Naive thymus-derived CD8-positive, alpha-beta T cell (primary cell): ENCODE measurements at regions not wholly inside any gene's neighbourhood (a gene's known extent, or its start where the extent isn't known, plus 50 kb on each side); places are given as distances from the start of the nearest gene placed in this dataset.

ENCODE experiments used
- ATAC-seq, 2 donors: fragments of 150-1000 bp; cut with Tn5 transposase in 1 of 2; sonication (Bioruptor Pico), chemical (Tn5 transposase) in 1 of 2; 1 replicate in 1 of 2; 2 replicates in 1 of 2; pipeline ENCODE4 v1.10.0; 2021; ENCODE audit warnings: mild to moderate bottlenecking in 2 of 2, moderate library complexity in 2 of 2
- POLR2A ChIA-PET: fragments of 350-600 bp; sonication (Branson Sonifier 250); formaldehyde crosslinking; loops from one replicate; lab custom pipeline; 2021; ENCODE audit warnings: antibody characterized with exemption; lab: Charles Lee
- DNase-seq, 10 donors: peaks; one replicate each; pipeline versions ENCODE4 v3.0.0 to v3.0.0-alpha.2; 2020 to 2022
- H3K27ac Mint-ChIP-seq, 10 donors: one replicate each; pipeline ENCODE4 v1.8.0; 2020 to 2022; ENCODE audit warnings: mild to moderate bottlenecking in 10 of 10, mixed read lengths in 10 of 10, moderate library complexity in 4 of 10, inconsistent platforms in 1 of 10
- H3K27me3 Mint-ChIP-seq, 5 donors: one replicate each; pipeline ENCODE4 v1.8.0; 2021 to 2022; ENCODE audit warnings: mixed read lengths in 5 of 5
- H3K36me3 Mint-ChIP-seq, 3 donors: one replicate each; pipeline ENCODE4 v1.8.0; 2020 to 2022; ENCODE audit warnings: mixed read lengths in 3 of 3, mild to moderate bottlenecking in 2 of 3, inconsistent platforms in 1 of 3
- H3K4me1 Mint-ChIP-seq, 4 donors: one replicate each; pipeline ENCODE4 v1.8.0; 2021 to 2022; ENCODE audit warnings: mixed read lengths in 4 of 4
- H3K4me3 Mint-ChIP-seq, 10 donors: one replicate each; pipeline ENCODE4 v1.8.0; 2020 to 2022; ENCODE audit warnings: mild to moderate bottlenecking in 10 of 10, mixed read lengths in 10 of 10, moderate library complexity in 6 of 10, inconsistent platforms in 1 of 10
- H3K9me3 Mint-ChIP-seq, 9 donors: one replicate each; pipeline ENCODE4 v1.8.0; 2020 to 2022; ENCODE audit warnings: mixed read lengths in 9 of 9, mild to moderate bottlenecking in 3 of 9, inconsistent platforms in 1 of 9, moderate library complexity in 1 of 9

DNA sequence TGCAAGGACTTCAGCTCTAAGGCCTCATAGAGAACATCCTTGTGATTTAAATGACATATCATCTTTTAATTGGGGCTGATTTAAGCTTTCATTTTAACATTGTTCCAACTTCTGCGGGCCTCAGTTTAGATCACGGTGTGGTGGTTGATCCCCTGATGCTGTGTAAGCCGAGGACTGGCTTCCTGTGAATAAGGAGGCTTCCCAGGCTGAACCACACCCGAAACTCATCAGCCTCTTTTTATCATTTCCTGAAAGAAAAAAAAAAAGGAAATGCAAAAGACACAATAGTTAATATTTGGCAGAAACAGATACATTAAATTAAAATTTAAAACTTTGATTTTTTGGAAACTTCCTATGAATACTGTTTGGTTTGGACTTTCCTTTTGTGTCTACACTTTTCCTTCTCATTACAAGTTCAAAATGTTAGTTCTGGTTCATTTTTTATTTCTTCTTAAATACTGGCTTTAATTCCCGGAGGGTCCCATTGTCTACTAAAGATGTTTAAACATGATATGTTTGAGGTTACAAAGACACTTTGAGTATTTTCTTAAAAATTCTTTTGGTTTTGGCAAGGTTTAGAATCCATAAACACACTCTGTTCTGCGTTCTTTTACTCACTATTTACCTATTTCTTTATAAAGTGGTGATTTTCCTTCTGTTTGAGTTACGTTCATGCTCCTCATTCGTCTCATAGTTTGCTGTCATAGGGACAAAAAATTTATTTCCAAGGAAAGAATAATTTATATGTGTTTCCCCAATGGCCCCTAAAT, 230.0 kb upstream of the SULF2 start:
- Mint-ChIP-seq H3K36me3 (peaks cover 0 to 3% (median 2%) of the 10 kb centered on the region in 3 donors), H3K4me3 (no peak overlapping the region), H3K4me1 (no peaks in the 10 kb centered on the region), H3K9me3 (peaks cover 0 to 23% (median 15%) of the 10 kb centered on the region in 9 donors), H3K27me3 (peaks cover 19 to 35% (median 22%) of the 10 kb centered on the region in 5 donors), H3K27ac (no peak overlapping the region)
- POLR2A ChIA-PET = no interaction called here
- ATAC-seq = no peak
- no peak for DNase-seq

DNA sequence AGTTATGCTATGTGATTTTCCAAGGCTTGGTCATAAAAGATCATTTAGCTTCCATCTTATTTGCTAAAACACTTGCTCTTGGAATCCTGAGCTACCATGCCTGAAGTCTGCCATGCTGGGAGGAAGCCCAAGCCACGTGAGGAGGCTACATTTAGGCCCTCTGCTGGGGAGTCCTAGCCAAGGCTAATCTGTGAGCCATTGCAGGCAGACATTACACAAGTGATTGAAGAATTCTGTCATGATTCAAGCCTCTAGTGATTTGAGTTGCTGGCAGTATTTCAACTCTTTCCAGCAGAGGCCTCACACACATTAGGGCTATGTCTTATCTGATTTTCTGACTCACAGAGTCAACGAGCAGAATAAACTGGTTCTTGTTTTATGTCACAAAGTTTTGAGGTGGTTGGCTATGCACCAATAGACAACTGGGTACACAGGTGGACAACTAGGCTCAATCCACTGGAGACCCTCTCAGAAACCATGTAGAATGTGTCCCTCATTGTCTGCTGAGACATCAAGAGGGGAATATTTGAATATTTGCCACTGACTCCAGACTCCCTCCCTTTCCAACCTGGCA, 227.2 kb upstream of the SULF2 start:
- no peak for ATAC-seq
- POLR2A ChIA-PET = no interaction called here
- peaks cover 0 to 15% (median 12%) of the 10 kb centered on the region in 5 donors for H3K27me3 Mint-ChIP-seq
- H3K27ac Mint-ChIP-seq = no peak overlapping the region
- H3K36me3 Mint-ChIP-seq = peaks cover 0 to 13% (median 2%) of the 10 kb centered on the region in 3 donors
- no peak for DNase-seq
- peaks cover 0 to under 1% (median 0%) of the 10 kb centered on the region in 4 donors for H3K4me1 Mint-ChIP-seq
- H3K4me3 Mint-ChIP-seq = no peak overlapping the region
- peaks cover 6 to 19% (median 15%) of the 10 kb centered on the region in 9 donors for H3K9me3 Mint-ChIP-seq

DNA sequence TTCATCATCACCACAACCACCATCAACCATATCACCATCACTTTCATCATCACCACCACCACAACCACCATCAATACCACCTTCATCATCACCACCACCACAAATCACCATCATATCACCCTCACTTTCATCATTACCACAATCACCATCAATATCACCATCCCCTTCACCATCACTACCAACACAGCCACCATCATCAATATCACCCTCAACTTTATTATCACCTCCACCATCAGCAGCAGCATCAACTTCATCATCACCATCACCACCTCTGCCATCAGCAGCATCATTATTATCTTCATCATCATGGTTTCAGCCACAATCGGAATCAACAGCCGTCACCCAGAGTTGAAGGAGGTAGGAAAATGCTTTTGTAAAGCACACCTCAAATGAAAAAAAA, 225.7 kb upstream of the SULF2 start:
- no peak overlapping the region for H3K4me3 Mint-ChIP-seq
- POLR2A ChIA-PET = no interaction called here
- H3K9me3 Mint-ChIP-seq = peaks cover 6 to 16% (median 12%) of the 10 kb centered on the region in 9 donors
- no peak for DNase-seq
- H3K4me1 Mint-ChIP-seq = peaks cover 0 to 14% (median 0%) of the 10 kb centered on the region in 4 donors
- peaks cover 0 to 15% (median 2%) of the 10 kb centered on the region in 3 donors for H3K36me3 Mint-ChIP-seq
- peaks cover 9 to 19% (median 15%) of the 10 kb centered on the region in 5 donors for H3K27me3 Mint-ChIP-seq
- H3K27ac Mint-ChIP-seq = no peak overlapping the region
- no peak for ATAC-seq

DNA sequence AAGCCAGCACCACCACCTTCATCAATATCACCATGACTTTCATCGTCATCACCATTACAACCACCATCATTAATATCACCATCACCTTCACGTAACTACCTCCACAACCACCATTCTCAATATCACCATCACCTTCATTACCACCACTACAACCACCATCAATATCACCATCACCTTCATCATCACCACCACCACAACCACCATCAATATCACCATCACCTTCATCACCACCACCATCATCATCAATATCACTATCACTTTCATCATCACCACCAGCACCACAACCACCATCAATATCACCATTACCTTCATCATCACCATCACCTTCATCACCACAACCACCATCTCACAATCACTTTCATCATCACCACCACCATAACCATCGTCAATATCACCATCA, 225.3 kb upstream of the SULF2 start:
- H3K27ac Mint-ChIP-seq = no peak overlapping the region
- peaks cover 0 to 15% (median 0%) of the 10 kb centered on the region in 4 donors for H3K4me1 Mint-ChIP-seq
- H3K9me3 Mint-ChIP-seq = peaks cover 6 to 16% (median 12%) of the 10 kb centered on the region in 9 donors
- POLR2A ChIA-PET = no interaction called here
- H3K4me3 Mint-ChIP-seq = no peak overlapping the region
- no peak for DNase-seq
- H3K27me3 Mint-ChIP-seq = peaks cover 5 to 21% (median 15%) of the 10 kb centered on the region in 5 donors
- H3K36me3 Mint-ChIP-seq = peaks cover 0 to 15% (median 2%) of the 10 kb centered on the region in 3 donors
- no peak for ATAC-seq

DNA sequence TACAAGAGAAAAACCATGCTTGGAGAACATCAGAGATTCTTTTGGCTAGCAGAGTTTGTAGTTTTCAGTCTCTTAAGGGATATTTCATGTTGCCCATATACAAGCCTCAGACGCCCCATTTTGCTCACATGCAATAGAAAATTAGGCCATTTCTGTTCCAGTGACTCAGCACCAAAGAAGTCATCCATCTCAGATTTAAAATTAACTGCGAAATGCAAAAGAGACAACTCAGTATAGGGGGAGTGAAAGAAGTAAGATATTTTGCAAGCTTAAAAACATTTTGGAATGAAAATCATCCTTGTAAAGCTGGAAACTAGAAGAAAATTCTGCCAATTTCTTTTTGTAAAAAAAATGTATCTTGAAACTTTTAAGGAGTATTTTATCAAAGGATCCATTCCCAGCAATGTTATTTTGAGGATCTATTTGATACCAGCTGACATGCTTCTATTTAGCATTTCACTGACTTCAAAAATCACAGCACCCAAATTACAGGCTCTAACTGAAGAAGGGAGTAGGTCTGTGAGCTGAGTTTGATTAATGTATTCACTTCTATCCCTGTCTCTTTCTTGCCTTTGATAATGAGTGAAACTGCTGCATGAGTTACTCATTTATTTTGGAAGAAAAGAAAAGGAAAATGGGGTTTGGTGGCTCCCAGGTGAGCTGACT, 223.7 kb upstream of the SULF2 start:
- H3K36me3 Mint-ChIP-seq = peaks cover 0 to 15% (median 2%) of the 10 kb centered on the region in 3 donors
- H3K27ac Mint-ChIP-seq = no peak overlapping the region
- ATAC-seq = no peak
- H3K4me3 Mint-ChIP-seq = no peak overlapping the region
- peaks cover 6 to 21% (median 12%) of the 10 kb centered on the region in 9 donors for H3K9me3 Mint-ChIP-seq
- peaks cover 9 to 37% (median 27%) of the 10 kb centered on the region in 5 donors for H3K27me3 Mint-ChIP-seq
- POLR2A ChIA-PET = no interaction called here
- peaks cover 0 to 31% (median 4%) of the 10 kb centered on the region in 4 donors for H3K4me1 Mint-ChIP-seq
- DNase-seq = no peak

DNA sequence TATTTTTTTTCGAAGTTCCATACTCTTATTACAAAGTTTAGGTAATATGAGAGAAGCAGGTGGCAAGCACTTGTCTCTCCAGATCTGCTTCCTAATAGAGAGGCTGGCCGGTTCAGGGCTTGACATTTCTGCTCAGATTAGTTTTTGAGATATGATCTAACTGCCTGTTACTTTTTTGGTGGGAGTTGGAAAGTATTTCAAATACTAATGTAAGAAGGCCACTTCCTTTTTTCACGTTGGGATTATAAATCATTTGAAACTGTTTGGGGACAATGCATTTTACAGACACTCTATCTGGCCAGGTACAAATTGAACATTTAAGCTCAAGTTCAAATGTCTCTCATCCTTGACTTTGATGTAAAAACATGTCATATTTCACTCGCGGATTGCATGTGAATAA, 222.1 kb upstream of the SULF2 start:
- Mint-ChIP-seq H3K27ac (no peak overlapping the region), H3K27me3 (peaks cover 9 to 37% (median 31%) of the 10 kb centered on the region in 5 donors), H3K36me3 (peaks cover 0 to 18% (median 6%) of the 10 kb centered on the region in 3 donors), H3K4me3 (no peak overlapping the region), H3K9me3 (peaks cover 0 to 13% (median 6%) of the 10 kb centered on the region in 9 donors), H3K4me1 (peaks cover 0 to 46% (median 4%) of the 10 kb centered on the region in 4 donors)
- POLR2A ChIA-PET = no interaction called here
- DNase-seq (no peak), ATAC-seq (no peak)

DNA sequence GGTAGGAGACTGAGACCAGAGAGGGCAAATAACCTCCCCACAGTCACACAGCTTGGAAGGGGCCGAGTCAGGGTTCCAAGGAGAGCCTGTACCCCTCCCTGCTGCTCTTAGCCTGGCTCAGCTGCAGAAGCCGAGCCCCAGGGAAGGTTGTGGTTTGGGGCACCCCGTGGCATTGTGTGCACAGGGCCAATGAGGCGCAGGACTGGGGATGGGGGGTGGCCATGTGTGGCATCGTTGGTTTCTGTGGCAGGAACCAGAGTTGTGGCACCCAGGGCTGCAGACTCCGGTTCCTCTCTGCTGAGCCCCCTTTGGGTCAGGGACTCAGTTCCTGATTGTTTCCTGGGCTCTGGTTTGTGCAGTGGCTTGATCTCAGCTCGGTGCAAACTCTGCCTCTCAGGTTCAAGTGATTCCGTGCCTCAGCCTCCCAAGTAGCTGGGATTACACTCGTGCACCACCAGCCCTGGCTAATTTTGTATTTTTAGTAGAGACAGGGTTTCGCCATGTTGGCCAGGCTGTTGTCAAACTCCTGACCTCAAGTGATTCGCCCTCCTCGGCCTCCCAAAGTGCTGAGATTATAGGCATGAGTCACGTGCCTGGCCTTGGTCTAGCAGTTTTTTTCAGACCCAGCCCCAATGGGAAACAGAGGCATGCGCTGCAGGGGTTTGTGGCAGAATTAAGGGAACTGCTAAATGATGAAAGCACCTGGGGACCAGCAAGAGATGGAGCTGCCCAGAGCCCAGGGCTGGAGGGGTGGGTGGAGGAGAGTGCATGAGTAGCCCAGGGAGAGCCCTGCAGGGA, 221.0 kb upstream of the SULF2 start:
- Mint-ChIP-seq H3K4me3 (no peak overlapping the region), H3K27ac (no peak overlapping the region), H3K36me3 (peaks cover 0 to 15% (median 4%) of the 10 kb centered on the region in 3 donors), H3K9me3 (peaks cover 0 to 15% (median 2%) of the 10 kb centered on the region in 9 donors), H3K4me1 (peaks cover 0 to 48% (median 4%) of the 10 kb centered on the region in 4 donors), H3K27me3 (peaks cover 6 to 37% (median 33%) of the 10 kb centered on the region in 5 donors)
- POLR2A ChIA-PET = no interaction called here
- DNase-seq (no peak), ATAC-seq (no peak)

DNA sequence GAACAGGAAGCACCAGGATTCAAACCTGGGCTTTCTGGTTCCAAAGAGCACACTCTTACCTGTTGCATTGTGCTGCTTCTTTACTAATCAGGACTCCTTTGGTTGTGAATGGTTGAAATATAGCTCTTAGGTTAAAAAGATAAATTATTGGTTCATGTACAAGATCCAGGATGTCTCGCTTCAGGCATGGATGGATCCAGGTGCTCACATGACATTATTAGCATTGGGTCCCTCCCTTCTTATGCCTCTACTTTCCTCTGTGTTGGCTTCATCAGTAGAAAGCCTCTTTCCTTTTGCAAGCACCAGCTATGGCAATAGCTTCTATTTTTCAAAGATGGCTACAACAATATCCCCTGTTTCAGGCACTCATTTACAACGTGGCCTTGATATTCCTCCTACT, 217.7 kb upstream of the SULF2 start:
- H3K9me3 Mint-ChIP-seq = peaks cover 0 to 15% (median 2%) of the 10 kb centered on the region in 9 donors
- ATAC-seq = no peak
- peak overlapping the region in 1 of 10 donors; percentile 21 for H3K4me3 Mint-ChIP-seq
- no peak overlapping the region for H3K27ac Mint-ChIP-seq
- POLR2A ChIA-PET = no interaction called here
- DNase-seq = no peak
- peaks cover 6 to 41% (median 33%) of the 10 kb centered on the region in 5 donors for H3K27me3 Mint-ChIP-seq
- H3K4me1 Mint-ChIP-seq = peaks cover 0 to 48% (median 4%) of the 10 kb centered on the region in 4 donors
- peaks cover 0 to 9% (median 4%) of the 10 kb centered on the region in 3 donors for H3K36me3 Mint-ChIP-seq

DNA sequence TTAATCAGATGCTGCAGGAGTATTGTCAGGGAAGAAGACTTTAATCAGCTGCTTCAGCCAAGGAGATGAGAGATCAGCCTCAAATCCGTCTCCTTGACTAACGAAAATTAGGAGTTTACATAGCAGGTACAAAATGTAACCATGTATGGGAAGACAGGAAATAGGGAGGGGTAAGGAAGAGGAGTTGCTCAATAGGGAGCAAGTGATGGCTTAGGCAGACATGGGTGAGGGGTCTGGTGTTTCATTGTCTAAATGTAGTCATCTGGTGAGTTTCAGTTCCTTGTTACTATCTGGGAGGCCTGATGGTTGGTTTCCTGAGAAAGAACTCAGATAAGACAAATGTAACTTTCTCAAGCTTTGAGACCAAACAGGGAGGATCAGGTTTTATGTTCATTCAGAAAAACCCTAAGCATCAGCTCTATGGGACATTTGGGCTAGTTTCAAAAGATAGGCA, 217.3 kb upstream of the SULF2 start:
- no peak overlapping the region for H3K27ac Mint-ChIP-seq
- peaks cover 0 to 10% (median 2%) of the 10 kb centered on the region in 9 donors for H3K9me3 Mint-ChIP-seq
- ATAC-seq = no peak
- H3K4me1 Mint-ChIP-seq = peaks cover 0 to 48% (median 4%) of the 10 kb centered on the region in 4 donors
- POLR2A ChIA-PET = no interaction called here
- H3K4me3 Mint-ChIP-seq = peak overlapping the region in 1 of 10 donors; percentile 17
- H3K36me3 Mint-ChIP-seq = peaks cover 0 to 6% (median 4%) of the 10 kb centered on the region in 3 donors
- no peak for DNase-seq
- H3K27me3 Mint-ChIP-seq = peaks cover 6 to 41% (median 33%) of the 10 kb centered on the region in 5 donors

DNA sequence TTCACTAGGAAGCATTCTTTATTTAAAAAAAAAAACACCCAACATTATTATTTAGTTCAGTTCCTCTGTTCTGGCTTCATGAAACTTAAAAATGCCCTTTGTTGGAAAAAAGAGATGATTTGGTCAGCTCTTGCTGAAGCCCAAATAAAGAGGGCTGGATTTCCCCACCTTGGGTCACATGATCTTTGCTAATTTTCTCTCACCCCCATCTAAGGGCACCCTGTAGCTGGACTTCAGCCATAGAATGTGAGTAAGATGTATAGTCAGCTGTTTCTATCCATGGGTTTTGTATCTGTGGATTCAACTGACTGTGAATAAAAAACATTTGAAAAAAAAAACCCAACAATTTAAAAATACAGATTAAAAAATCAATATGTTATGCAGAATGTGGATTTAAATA, 213.9 kb upstream of the SULF2 start:
- no peak overlapping the region for H3K4me3 Mint-ChIP-seq
- H3K9me3 Mint-ChIP-seq = peaks cover 0 to 6% (median 0%) of the 10 kb centered on the region in 9 donors
- ATAC-seq (no peak), DNase-seq (no peak)
- H3K27ac Mint-ChIP-seq = no peak overlapping the region
- peaks cover 4 to 19% (median 9%) of the 10 kb centered on the region in 5 donors for H3K27me3 Mint-ChIP-seq
- POLR2A ChIA-PET = no interaction called here
- peaks cover 0 to 19% (median under 1%) of the 10 kb centered on the region in 4 donors for H3K4me1 Mint-ChIP-seq
- peaks cover 0 to 4% (median 3%) of the 10 kb centered on the region in 3 donors for H3K36me3 Mint-ChIP-seq

DNA sequence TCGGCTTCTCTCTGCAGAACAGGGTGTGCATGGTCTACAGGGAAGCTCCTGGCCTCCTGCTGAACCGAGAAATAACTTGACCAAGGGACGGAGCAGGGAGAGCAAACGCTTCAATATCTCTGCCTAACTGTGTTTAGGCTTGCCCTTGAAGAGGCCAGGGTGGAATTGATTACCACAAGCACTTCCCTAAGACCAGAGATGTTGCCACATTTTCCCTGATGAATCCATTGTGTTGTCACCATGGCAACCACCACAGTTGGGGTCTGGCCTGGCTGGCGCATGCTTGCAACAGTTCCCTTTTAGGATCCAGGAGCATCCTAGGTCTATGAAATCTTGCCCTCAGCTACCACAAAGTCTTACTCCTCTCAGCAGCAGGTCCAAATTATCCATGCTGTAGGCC, 213.5 kb upstream of the SULF2 start:
- ATAC-seq (no peak), DNase-seq (no peak)
- H3K9me3 Mint-ChIP-seq = peaks cover 0 to 6% (median 0%) of the 10 kb centered on the region in 9 donors
- peaks cover 0 to 2% (median under 1%) of the 10 kb centered on the region in 3 donors for H3K36me3 Mint-ChIP-seq
- H3K27ac Mint-ChIP-seq = no peak overlapping the region
- H3K27me3 Mint-ChIP-seq = peaks cover 3 to 14% (median 5%) of the 10 kb centered on the region in 5 donors
- POLR2A ChIA-PET = no interaction called here
- H3K4me1 Mint-ChIP-seq = peaks cover 0 to 15% (median 0%) of the 10 kb centered on the region in 4 donors
- no peak overlapping the region for H3K4me3 Mint-ChIP-seq

DNA sequence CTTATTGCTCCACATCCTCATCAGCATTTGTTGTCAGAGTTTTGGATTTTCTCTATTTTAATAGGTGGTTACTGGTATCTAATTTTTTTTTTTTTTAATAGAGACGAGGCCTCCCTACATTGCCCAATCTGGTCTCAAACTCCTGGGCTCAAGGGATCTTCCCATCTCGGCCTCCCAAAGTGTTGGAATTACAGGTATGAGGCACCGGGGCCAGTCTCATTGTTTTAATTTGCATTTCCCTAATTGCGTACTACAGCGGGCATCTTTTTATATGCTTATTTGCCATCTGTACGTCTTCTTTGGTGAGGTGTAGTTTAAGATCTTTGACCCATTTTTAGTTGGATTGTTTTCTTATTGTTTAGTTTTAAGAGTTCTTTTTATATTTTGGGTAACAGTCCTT, 210.4 kb upstream of the SULF2 start:
- H3K27ac Mint-ChIP-seq = no peak overlapping the region
- H3K4me3 Mint-ChIP-seq = no peak overlapping the region
- peaks cover 0 to 8% (median 0%) of the 10 kb centered on the region in 9 donors for H3K9me3 Mint-ChIP-seq
- H3K27me3 Mint-ChIP-seq = peaks cover 0 to 8% (median 1%) of the 10 kb centered on the region in 5 donors
- ATAC-seq = no peak
- H3K4me1 Mint-ChIP-seq = no peaks in the 10 kb centered on the region
- no peaks in the 10 kb centered on the region for H3K36me3 Mint-ChIP-seq
- no peak for DNase-seq
- POLR2A ChIA-PET = no interaction called here
